ENCODE measurements at regions not wholly inside any gene's neighbourhood (a gene's known extent, or its start where the extent isn't known, plus 50 kb on each side); places are given as distances from the start of the nearest gene placed in this dataset.

DNA sequence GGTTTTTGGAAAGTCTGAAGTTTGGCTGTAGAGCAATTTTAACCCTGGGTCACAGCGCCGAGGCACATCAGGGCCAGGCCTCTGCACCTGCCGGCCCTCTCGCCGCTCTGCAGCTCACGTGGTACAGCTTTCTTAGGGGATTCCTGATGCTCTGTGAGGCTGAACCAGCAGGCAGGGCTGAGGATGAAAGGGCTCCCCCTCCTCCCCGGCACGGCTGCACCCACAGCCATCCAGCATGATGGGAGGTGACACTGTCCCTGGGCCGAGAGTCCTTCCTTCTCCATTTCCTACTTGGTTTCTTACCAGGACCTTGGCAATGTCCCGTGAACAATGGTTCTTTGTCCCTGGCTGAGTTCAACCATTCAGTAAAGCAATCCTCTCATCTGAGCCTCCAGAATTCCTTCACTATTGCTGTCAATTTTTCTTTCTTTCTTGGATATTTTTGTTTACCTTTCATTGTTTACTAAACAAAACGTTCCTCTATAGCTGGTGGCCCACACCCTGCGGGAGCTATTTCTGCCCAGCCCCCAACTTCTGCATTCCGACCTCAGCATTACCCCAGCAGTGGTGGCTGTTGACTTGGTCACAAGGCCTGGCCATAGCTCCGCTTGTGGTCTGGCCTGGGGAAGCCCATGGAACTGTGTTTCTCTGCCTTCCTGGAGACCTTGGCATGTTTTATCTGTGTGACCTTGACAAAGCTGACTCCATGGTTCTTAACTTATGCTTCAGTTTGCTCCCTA, 172.8 kb upstream of the B3GAT1 start:
- peak; percentile 38 for DNase-seq (ENCODE audit: low read depth)
- TF ChIP-seq MYC (IDR thresholded peaks at IDR 0.05; ENCODE audit: low read depth, low read length) (no peak), POLR2A (IDR thresholded peaks at IDR 0.05; ENCODE audit: extremely low read depth, insufficient read length) (no peak)
- TF ChIP-seq, protein P1, sequence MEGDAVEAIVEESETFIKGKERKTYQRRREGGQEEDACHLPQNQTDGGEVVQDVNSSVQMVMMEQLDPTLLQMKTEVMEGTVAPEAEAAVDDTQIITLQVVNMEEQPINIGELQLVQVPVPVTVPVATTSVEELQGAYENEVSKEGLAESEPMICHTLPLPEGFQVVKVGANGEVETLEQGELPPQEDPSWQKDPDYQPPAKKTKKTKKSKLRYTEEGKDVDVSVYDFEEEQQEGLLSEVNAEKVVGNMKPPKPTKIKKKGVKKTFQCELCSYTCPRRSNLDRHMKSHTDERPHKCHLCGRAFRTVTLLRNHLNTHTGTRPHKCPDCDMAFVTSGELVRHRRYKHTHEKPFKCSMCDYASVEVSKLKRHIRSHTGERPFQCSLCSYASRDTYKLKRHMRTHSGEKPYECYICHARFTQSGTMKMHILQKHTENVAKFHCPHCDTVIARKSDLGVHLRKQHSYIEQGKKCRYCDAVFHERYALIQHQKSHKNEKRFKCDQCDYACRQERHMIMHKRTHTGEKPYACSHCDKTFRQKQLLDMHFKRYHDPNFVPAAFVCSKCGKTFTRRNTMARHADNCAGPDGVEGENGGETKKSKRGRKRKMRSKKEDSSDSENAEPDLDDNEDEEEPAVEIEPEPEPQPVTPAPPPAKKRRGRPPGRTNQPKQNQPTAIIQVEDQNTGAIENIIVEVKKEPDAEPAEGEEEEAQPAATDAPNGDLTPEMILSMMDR (IDR thresholded peaks at IDR 0.05; ENCODE audit: low read depth, low read length), result peak; percentile 4
- TF ChIP-seq, protein P2, sequence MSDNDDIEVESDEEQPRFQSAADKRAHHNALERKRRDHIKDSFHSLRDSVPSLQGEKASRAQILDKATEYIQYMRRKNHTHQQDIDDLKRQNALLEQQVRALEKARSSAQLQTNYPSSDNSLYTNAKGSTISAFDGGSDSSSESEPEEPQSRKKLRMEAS (IDR thresholded peaks at IDR 0.05; ENCODE audit: low read depth, low read length), result no peak
- H3K4me3 ChIP-seq (ENCODE audit: low read depth, low read length), result no peak overlapping the region

DNA sequence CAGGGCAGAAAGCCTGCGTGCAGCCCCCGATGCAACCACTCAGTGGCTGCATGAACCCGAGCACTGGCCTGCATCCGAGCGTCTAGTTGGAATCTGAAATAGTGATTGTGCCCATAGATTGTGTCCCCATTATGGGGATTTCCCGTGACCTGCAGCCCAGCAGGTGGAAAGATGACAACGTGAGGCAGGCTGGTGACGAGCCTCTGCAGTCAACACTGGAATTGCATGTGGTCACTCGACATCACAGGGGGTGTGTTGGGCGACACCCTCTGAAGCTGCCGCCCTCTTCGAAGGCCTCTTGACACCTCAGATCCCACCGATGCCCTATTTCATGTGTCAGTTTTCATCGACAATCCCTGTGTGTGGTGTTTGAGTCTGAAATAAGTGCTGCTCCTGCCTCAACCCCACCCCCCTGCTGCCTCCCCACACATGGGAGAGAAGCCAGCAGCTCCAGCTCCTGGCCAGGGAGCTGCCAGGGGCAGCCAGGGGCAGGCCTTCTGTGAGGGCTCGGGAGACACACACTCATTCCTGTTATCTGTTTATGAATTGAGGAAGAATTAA, 172.0 kb upstream of the B3GAT1 start:
- no peak overlapping the region for H3K4me3 ChIP-seq (ENCODE audit: low read depth, low read length)
- TF ChIP-seq MYC (IDR thresholded peaks at IDR 0.05; ENCODE audit: low read depth, low read length) (no peak), POLR2A (IDR thresholded peaks at IDR 0.05; ENCODE audit: extremely low read depth, insufficient read length) (no peak)
- TF ChIP-seq, protein P1 (IDR thresholded peaks at IDR 0.05; ENCODE audit: low read depth, low read length), result no peak
- DNase-seq (ENCODE audit: low read depth), result no peak

DNA sequence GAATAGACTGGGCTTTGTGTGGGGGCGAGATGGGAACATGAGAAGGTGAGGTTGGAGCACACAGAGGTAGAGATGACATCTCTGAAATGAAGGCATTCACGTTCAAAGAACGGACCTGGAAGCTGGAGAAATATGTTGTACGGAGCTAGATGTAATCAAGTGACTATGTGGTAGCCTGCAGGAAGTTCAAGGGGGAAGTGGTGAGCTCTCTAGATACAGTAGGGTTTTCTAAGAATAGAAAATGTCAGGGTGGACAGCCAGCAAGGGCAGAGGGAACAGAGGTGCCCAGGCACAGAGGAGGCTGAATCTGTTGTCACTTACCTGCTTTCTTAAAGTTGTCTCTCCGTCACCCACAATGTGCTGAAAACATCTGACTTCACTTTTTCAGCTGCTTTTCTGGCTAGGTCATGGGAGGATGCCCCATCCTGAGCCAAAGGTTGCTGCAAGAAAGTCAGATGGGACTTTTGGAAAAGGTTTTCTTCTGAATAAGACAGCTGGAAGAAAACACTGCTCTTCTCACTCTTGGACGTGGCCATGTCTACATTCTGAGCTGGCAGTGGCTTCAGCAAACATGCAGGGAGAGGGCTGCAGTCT, 171.5 kb upstream of the B3GAT1 start:
- no peak overlapping the region for H3K4me3 ChIP-seq (ENCODE audit: low read depth, low read length)
- TF ChIP-seq, protein P1 (IDR thresholded peaks at IDR 0.05; ENCODE audit: low read depth, low read length), result no peak
- TF ChIP-seq MYC (IDR thresholded peaks at IDR 0.05; ENCODE audit: low read depth, low read length) (no peak), POLR2A (IDR thresholded peaks at IDR 0.05; ENCODE audit: extremely low read depth, insufficient read length) (no peak)
- TF ChIP-seq, protein P2 (IDR thresholded peaks at IDR 0.05; ENCODE audit: low read depth, low read length), result no peak
- DNase-seq (ENCODE audit: low read depth), result peak; percentile 57

DNA sequence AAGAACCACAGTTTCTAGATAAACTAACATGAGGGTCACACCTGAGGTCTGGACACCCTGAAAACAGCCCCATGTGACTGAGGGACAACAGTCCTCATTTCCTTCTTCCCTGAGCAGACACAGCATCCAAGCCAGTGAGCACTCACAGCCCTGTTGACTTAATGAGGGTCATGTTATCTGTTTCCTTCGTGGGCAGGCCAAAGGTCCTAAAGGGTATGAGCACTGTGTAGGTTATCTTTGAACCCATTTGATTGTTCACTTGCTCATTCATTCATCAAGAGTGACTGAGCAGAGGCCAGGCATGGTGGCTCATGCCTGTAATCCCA, 170.7 kb upstream of the B3GAT1 start:
- no peak for TF ChIP-seq MYC (IDR thresholded peaks at IDR 0.05; ENCODE audit: low read depth, low read length)
- TF ChIP-seq, protein P1 (IDR thresholded peaks at IDR 0.05; ENCODE audit: low read depth, low read length), result no peak
- TF ChIP-seq POLR2A (IDR thresholded peaks at IDR 0.05; ENCODE audit: extremely low read depth, insufficient read length), result no peak
- TF ChIP-seq, protein P2 (IDR thresholded peaks at IDR 0.05; ENCODE audit: low read depth, low read length), result no peak
- DNase-seq (ENCODE audit: low read depth), result no peak
- no peak overlapping the region for H3K4me3 ChIP-seq (ENCODE audit: low read depth, low read length)

DNA sequence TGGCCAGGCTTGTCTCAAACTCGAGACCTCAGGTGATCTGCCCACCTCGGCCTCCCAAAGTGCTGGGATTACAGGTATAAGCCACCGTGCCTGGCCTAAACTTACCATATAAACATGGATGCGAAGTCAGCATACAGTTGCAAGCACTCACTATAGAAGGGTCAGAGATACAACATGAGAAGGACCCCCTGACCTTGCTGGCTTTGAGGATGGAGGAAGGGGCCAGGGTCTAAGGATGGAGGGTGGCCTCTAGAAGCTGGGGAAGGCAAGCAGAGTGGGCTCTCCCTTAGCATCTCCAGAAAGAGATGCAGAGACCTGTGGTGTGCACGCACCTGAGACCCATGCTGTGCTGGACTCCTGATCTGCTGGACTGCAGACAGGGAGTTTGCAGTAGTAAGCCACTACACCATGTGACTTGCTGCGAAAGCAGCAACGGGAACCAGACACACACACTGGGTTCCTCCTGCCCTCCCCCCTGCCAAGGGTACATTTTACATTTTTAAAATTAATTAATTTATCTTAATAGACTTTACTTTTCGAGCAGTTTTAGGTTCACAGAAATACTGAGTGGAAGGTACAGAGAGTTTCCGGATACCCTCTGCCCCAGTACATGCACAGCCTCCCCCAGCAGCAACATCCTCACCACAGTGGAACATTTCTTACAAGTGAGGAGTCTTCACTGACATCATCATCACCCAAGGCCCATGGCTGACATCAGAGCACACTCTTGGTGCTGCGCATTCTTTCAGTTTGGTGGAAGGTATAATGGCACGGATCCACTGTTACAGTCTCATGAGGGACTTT, 170.1 kb upstream of the B3GAT1 start:
- no peak for DNase-seq (ENCODE audit: low read depth)
- H3K4me3 ChIP-seq (ENCODE audit: low read depth, low read length), result no peak overlapping the region
- TF ChIP-seq, protein P2 (IDR thresholded peaks at IDR 0.05; ENCODE audit: low read depth, low read length), result no peak
- TF ChIP-seq, protein P1 (IDR thresholded peaks at IDR 0.05; ENCODE audit: low read depth, low read length), result no peak
- TF ChIP-seq POLR2A (IDR thresholded peaks at IDR 0.05; ENCODE audit: extremely low read depth, insufficient read length), result no peak
- no peak for TF ChIP-seq MYC (IDR thresholded peaks at IDR 0.05; ENCODE audit: low read depth, low read length)

Data from NB4 (cell line).